K562 (cell line): ENCODE measurements at regions not wholly inside any gene's neighbourhood (a gene's known extent, or its start where the extent isn't known, plus 50 kb on each side); places are given as distances from the start of the nearest gene placed in this dataset.

Experiments
- ATAC-seq: fragments of 200-7000 bp; cut with Tn5 transposase; 3 replicates; pipeline ENCODE4 v1.9.1; 2020; ENCODE audit warnings: moderate library complexity
- BruUV-seq: library from RNA; stranded (reverse); fragments of 400-500 nt; replicated peaks from 2 replicates; lab custom pipeline; 2021; lab: Mats Ljungman, UMichigan
- CTCF ChIA-PET: fragments of 300-600 bp; formaldehyde crosslinking; extraction: SDS; loops from one replicate; lab custom pipeline; 2021; ENCODE audit warnings: low intra/inter-chr PET ratio; lab: Yijun Ruan, JAX
- POLR2A ChIA-PET: fragments of 300-600, 350-650 bp; sonication (Branson Sonifier 250); formaldehyde crosslinking; extraction: SDS; loops from one replicate; lab custom pipeline; 2021; ENCODE audit warnings: antibody characterized with exemption, inconsistent platforms; lab: Yijun Ruan, JAX
- DNase-seq, 4 experiments: peaks; one replicate each; pipeline versions ENCODE4 v3.0.0 to v3.0.0-alpha.2; 2011 to 2018; ENCODE audit warnings: low spot score in 3 of 4, mixed read lengths in 3 of 4; ENCODE audit errors: extremely low read depth in 1 of 4
- FAIRE-seq: peaks from 2 replicates; lab custom pipeline; 2011; peaks lifted over from hg19 to GRCh38; lab: Jason Lieb, UNC
- H2AFZ ChIP-seq: 2 replicates; pipeline ENCODE4 v1.6.0; 2011; ENCODE audit warnings: low read depth, low read length, control low read depth, inconsistent platforms
- H3K27ac ChIP-seq: fragments of 200-600 bp; 3 replicates; pipeline ENCODE4 v1.8.0; 2011; ENCODE audit warnings: low read depth, mild to moderate bottlenecking, control low read depth, inconsistent platforms, low read length, moderate library complexity, mixed read lengths; ENCODE audit errors: extremely low read depth
- H3K27me3 ChIP-seq, 2 experiments: fragments of 300-600 bp in 1 of 2; 2 replicates in 1 of 2; 3 replicates in 1 of 2; pipeline versions ENCODE4 v1.6.0 to v1.8.0; 2011; ENCODE audit warnings: inconsistent platforms in 2 of 2, low read length in 2 of 2, mild to moderate bottlenecking in 1 of 2, mixed read lengths in 1 of 2, moderate library complexity in 1 of 2; ENCODE audit not compliant: control insufficient read depth in 2 of 2, insufficient read depth in 2 of 2
- H3K36me3 ChIP-seq: fragments of 300-600 bp; 3 replicates; pipeline ENCODE4 v1.8.0; 2011; ENCODE audit warnings: mild to moderate bottlenecking, low read length, inconsistent platforms; ENCODE audit not compliant: control insufficient read depth, insufficient read depth
- H3K4me1 ChIP-seq, 2 experiments: fragments of 200-600 bp in 1 of 2; replicated peaks in 1 of 2; 2 replicates in 1 of 2; 3 replicates in 1 of 2; pipeline versions ENCODE4 v1.5.1 to v1.8.0; 2011; ENCODE audit warnings: inconsistent platforms in 2 of 2, low read length in 2 of 2, mild to moderate bottlenecking in 1 of 2, mixed read lengths in 1 of 2, moderate library complexity in 1 of 2; ENCODE audit not compliant: control insufficient read depth in 2 of 2, insufficient read depth in 2 of 2
- H3K4me2 ChIP-seq: 2 replicates; pipeline ENCODE4 v1.6.1; 2011; ENCODE audit warnings: low read length, control low read depth, inconsistent platforms, mixed read lengths; ENCODE audit not compliant: insufficient read depth
- H3K4me3 ChIP-seq: fragments of 200-600 bp; sonication (generic), shearing (Covaris generic); 2 replicates; pipeline ENCODE4 v1.5.1; 2016; ENCODE audit warnings: control low read depth, inconsistent platforms
- H3K79me2 ChIP-seq: fragments of 200-600 bp; 3 replicates; pipeline ENCODE4 v1.8.0; 2011; ENCODE audit warnings: low read length, inconsistent platforms; ENCODE audit not compliant: control insufficient read depth, insufficient read depth
- H3K9ac ChIP-seq, 2 experiments: 2 replicates each; pipeline versions ENCODE4 v1.6.0 to v1.6.1; 2011; ENCODE audit warnings: low read depth in 2 of 2, low read length in 2 of 2, control low read depth in 1 of 2, inconsistent platforms in 1 of 2, mild to moderate bottlenecking in 1 of 2, mixed read lengths in 1 of 2; ENCODE audit not compliant: insufficient read depth in 1 of 2
- H3K9me1 ChIP-seq: one replicate; pipeline ENCODE4 v1.6.0; 2011; ENCODE audit warnings: inconsistent platforms, mild to moderate bottlenecking, low read length, moderate library complexity; ENCODE audit not compliant: control insufficient read depth, insufficient read depth
- H3K9me3 ChIP-seq: replicated peaks from 2 replicates; pipeline ENCODE4 v1.5.1; 2011; ENCODE audit warnings: low read depth, low read length, inconsistent platforms; ENCODE audit not compliant: control insufficient read depth, insufficient read depth
- H4K20me1 ChIP-seq: replicated peaks from 2 replicates; pipeline ENCODE4 v1.6.1; 2011; ENCODE audit warnings: low read length, inconsistent platforms, mixed read lengths; ENCODE audit not compliant: control insufficient read depth, insufficient read depth
- ARNT ChIP-seq, 2 experiments: fragments of 450-650 bp; IDR thresholded peaks; 2 replicates each; pipeline ENCODE4 v1.6.1; 2016; ENCODE audit warnings: mild to moderate bottlenecking in 1 of 2
- POLR2AphosphoS5 ChIP-seq: IDR thresholded peaks from 2 replicates; pipeline ENCODE4 v1.6.1; 2011; ENCODE audit warnings: mild to moderate bottlenecking, low read depth, low read length, moderate library complexity; ENCODE audit not compliant: control insufficient read depth, insufficient read depth
- WGBS: fragments of 100-300 bp; shearing (Covaris generic); methylation state at CpG from one replicate; pipeline ENCODE4 v1.1.6; 2016; ENCODE audit warnings: low coverage, mixed read lengths; ENCODE audit not compliant: insufficient coverage; ENCODE audit errors: missing lambda C conversion rate; 5-methylcytosine and 5-hydroxymethylcytosine counted together
- in situ Hi-C: fragments of 300-500 bp; cut with MboI; formaldehyde crosslinking; loops from 4 replicates; pipeline ENCODE4 v1.15.0; 2018; ENCODE audit warnings: inconsistent platforms, mixed read lengths
- intact Hi-C: fragments of 100-400 bp; cut with micrococcal nuclease; formaldehyde crosslinking; loops from 2 replicates; pipeline ENCODE4 v1.14.2; 2022
- TF ChIP-seq, protein P1 (sequence below): fragments of 250-450 bp; sonication (Bioruptor Pico); IDR thresholded peaks from 2 replicates; pipeline ENCODE4 v1.8.0; 2021; ENCODE audit warnings: mild to moderate bottlenecking, moderate library complexity
- TF ChIP-seq, protein P2 (sequence below), 3 experiments: IDR thresholded peaks in 2 of 3; conservative IDR thresholded peaks in 1 of 3; 2 replicates each; pipeline ENCODE4 v1.5.1; 2011 to 2012; ENCODE audit warnings: low read length in 3 of 3, mild to moderate bottlenecking in 3 of 3, control low read depth in 2 of 3, improper control_type of control experiment in 1 of 3, inconsistent platforms in 1 of 3, low read depth in 1 of 3, mixed read lengths in 1 of 3, moderate library complexity in 1 of 3; ENCODE audit not compliant: insufficient read depth in 2 of 3
- TF ChIP-seq, protein P3 (sequence below): fragments of 450-650 bp; formaldehyde crosslinking; IDR thresholded peaks from 2 replicates; pipeline ENCODE4 v1.4.0; 2020; ENCODE audit warnings: mild to moderate bottlenecking, moderate library complexity
- TF ChIP-seq, protein P4 (sequence below): fragments of 450-650 bp; IDR thresholded peaks from 2 replicates; pipeline ENCODE4 v1.6.1; 2016

DNA sequence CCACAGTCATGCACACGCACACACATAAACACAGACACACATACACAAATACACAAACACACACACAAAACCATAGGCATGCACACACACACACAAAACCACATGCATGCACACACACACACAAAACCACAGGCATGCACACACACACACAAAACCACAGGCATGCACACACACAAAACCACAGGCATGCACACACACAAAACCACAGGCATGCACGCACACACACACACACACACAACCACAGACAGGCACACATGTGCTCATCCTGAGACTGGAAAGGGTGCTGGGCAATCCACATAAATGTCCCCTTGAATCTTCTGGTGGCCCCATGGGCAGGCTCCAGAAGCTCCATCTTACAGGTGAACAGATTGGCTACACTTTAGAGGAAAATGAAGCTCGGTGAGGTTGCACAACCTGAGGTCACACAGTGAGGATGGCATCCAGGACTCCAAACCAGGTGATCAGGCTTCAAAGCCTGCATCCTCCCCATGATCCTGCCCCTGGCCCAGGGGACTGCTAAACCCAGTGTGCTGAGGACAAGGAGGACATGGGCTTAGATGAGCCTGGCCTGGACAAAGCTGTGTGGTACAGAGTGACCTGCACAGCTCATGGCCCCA, 144.8 kb downstream of the GADD45G start:
- no peaks in the 10 kb centered on the region for H3K9me1 ChIP-seq
- FAIRE-seq (no peak), ATAC-seq (no peak), DNase-seq (no peak)
- no peak overlapping the region for H3K9ac ChIP-seq
- intact Hi-C loops (no loop called here), in situ Hi-C loops (no loop called here)
- H4K20me1 ChIP-seq, result no peaks in the 10 kb centered on the region; the same call in 1 of the 2 replicates
- no peaks in the 10 kb centered on the region for H3K9me3 ChIP-seq
- no peak overlapping the region for H3K4me2 ChIP-seq
- no peaks in the 10 kb centered on the region for H3K36me3 ChIP-seq
- BruUV-seq, result no TSS peak
- ChIA-PET POLR2A (no interaction called here), CTCF (no interaction called here)
- 0% methylated on average over 2 of the region's 3 CpGs for WGBS
- H3K27ac ChIP-seq, result no peak overlapping the region
- no peak for TF ChIP-seq ARNT (IDR thresholded peaks at IDR 0.05)
- TF ChIP-seq, protein P1, sequence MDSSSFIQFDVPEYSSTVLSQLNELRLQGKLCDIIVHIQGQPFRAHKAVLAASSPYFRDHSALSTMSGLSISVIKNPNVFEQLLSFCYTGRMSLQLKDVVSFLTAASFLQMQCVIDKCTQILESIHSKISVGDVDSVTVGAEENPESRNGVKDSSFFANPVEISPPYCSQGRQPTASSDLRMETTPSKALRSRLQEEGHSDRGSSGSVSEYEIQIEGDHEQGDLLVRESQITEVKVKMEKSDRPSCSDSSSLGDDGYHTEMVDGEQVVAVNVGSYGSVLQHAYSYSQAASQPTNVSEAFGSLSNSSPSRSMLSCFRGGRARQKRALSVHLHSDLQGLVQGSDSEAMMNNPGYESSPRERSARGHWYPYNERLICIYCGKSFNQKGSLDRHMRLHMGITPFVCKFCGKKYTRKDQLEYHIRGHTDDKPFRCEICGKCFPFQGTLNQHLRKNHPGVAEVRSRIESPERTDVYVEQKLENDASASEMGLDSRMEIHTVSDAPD (CRISPR knock-in tag), result no peak
- TF ChIP-seq, protein P2, sequence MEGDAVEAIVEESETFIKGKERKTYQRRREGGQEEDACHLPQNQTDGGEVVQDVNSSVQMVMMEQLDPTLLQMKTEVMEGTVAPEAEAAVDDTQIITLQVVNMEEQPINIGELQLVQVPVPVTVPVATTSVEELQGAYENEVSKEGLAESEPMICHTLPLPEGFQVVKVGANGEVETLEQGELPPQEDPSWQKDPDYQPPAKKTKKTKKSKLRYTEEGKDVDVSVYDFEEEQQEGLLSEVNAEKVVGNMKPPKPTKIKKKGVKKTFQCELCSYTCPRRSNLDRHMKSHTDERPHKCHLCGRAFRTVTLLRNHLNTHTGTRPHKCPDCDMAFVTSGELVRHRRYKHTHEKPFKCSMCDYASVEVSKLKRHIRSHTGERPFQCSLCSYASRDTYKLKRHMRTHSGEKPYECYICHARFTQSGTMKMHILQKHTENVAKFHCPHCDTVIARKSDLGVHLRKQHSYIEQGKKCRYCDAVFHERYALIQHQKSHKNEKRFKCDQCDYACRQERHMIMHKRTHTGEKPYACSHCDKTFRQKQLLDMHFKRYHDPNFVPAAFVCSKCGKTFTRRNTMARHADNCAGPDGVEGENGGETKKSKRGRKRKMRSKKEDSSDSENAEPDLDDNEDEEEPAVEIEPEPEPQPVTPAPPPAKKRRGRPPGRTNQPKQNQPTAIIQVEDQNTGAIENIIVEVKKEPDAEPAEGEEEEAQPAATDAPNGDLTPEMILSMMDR (IDR thresholded peaks at IDR 0.05 in 2 of 3, conservative IDR thresholded peaks at IDR 0.05 in 1 of 3; ENCODE audit: insufficient read depth in 2 of 3, low read depth in 1 of 3, low read length in 3 of 3), result no peak
- TF ChIP-seq, protein P3, sequence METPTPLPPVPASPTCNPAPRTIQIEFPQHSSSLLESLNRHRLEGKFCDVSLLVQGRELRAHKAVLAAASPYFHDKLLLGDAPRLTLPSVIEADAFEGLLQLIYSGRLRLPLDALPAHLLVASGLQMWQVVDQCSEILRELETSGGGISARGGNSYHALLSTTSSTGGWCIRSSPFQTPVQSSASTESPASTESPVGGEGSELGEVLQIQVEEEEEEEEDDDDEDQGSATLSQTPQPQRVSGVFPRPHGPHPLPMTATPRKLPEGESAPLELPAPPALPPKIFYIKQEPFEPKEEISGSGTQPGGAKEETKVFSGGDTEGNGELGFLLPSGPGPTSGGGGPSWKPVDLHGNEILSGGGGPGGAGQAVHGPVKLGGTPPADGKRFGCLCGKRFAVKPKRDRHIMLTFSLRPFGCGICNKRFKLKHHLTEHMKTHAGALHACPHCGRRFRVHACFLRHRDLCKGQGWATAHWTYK (CRISPR knock-in tag), result no peak
- TF ChIP-seq, protein P4, sequence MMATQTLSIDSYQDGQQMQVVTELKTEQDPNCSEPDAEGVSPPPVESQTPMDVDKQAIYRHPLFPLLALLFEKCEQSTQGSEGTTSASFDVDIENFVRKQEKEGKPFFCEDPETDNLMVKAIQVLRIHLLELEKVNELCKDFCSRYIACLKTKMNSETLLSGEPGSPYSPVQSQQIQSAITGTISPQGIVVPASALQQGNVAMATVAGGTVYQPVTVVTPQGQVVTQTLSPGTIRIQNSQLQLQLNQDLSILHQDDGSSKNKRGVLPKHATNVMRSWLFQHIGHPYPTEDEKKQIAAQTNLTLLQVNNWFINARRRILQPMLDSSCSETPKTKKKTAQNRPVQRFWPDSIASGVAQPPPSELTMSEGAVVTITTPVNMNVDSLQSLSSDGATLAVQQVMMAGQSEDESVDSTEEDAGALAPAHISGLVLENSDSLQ, result no peak
- TF ChIP-seq POLR2AphosphoS5, result no peak
- H3K79me2 ChIP-seq, result no peaks in the 10 kb centered on the region
- no peak overlapping the region for H3K4me3 ChIP-seq
- no peak overlapping the region for H2AFZ ChIP-seq
- H3K27me3 ChIP-seq, result no peaks in the 10 kb centered on the region
- H3K4me1 ChIP-seq, result no peaks in the 10 kb centered on the region
